ENCODE measurements at regions not wholly inside any gene's neighbourhood (a gene's known extent, or its start where the extent isn't known, plus 50 kb on each side); places are given as distances from the start of the nearest gene placed in this dataset.
"Not testable (repeated sequence)": the region's sequence is repeated elsewhere in the genome, so short reads cannot be mapped to it uniquely, and the experiment has no call there.

DNA sequence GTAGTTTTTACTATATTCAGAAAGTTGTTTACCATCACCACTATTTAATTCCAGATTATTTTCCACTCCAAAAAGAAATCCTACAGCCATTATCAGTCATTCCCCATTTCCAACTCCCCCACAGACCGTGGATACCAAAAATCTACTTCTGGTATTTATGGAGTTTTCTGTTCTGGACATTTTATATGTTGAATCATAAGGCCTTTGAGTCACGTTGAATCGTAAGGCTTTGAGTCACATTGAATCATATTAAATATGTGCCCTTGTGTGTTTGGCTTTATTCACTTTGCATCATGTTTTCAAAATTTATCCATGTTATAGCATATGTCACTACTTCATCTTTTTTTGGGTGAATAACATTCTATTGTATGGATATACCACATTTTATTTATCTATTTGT, 454.1 kb upstream of the NUDT12 start:
- Mint-ChIP-seq H3K4me3 (no peak overlapping the region), H3K4me1 (no peaks in the 10 kb centered on the region), H3K27me3 (ENCODE audit: low read depth in 2 of 2) (no peaks in the 10 kb centered on the region), H3K27ac (no peak overlapping the region), H3K36me3 (no peaks in the 10 kb centered on the region), H3K9me3 (peaks cover 6 to 12% of the 10 kb centered on the region in 2 donors)
- Histone ChIP-seq H3K27me3 (ENCODE audit: control insufficient read depth, insufficient read depth, low read length) (no peaks in the 10 kb centered on the region), H3K4me1 (ENCODE audit: control insufficient read depth, insufficient read depth, low read length) (no peaks in the 10 kb centered on the region), H3K36me3 (ENCODE audit: control insufficient read depth, insufficient read depth, low read length) (no peaks in the 10 kb centered on the region), H3K4me3 (ENCODE audit: low read length) (no peak overlapping the region), H3K27ac (ENCODE audit: low read length) (no peak overlapping the region), H3K9me3 (ENCODE audit: control insufficient read depth, insufficient read depth, low read length) (peaks cover 2% of the 10 kb centered on the region)
- DNase-seq (no peak), ATAC-seq (no peak)
- intact Hi-C loops (cut with micrococcal nuclease) = no loop called here
- TF ChIP-seq CTCF (IDR thresholded peaks at IDR 0.05) = no peak
- 93% methylated on average over 2 of the region's 3 CpGs for WGBS (ENCODE audit: insufficient coverage)

DNA sequence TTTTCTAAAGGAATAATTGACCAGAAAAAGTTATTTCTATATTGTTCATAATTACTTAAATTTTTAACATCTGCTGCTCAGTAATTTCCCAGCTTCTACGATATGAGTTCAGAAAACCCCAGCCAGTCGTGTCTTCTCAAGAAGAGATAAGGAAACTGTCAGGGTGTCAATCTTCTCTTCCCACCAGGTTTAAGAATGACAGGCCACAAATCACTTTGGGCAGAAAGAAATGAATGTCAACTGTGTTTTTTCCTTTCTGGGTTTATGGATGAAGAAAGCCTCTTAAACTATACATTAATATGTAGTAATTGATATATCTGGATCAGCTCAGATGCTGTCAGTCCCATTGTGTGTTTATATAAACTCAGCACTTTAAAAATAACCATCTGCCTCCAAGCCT, 453.2 kb upstream of the NUDT12 start:
- intact Hi-C loops (cut with micrococcal nuclease) = no loop called here
- H3K36me3 Mint-ChIP-seq = no peaks in the 10 kb centered on the region
- no peak overlapping the region for H3K27ac ChIP-seq (ENCODE audit: low read length)
- DNase-seq (no peak), ATAC-seq (no peak)
- WGBS (ENCODE audit: insufficient coverage) = 88% methylated on average over 2 of the region's 2 CpGs
- no peak overlapping the region for H3K27ac Mint-ChIP-seq
- H3K4me1 ChIP-seq (ENCODE audit: control insufficient read depth, insufficient read depth, low read length) = no peaks in the 10 kb centered on the region
- H3K4me1 Mint-ChIP-seq = no peaks in the 10 kb centered on the region
- no peaks in the 10 kb centered on the region for H3K27me3 ChIP-seq (ENCODE audit: control insufficient read depth, insufficient read depth, low read length)
- no peaks in the 10 kb centered on the region for H3K27me3 Mint-ChIP-seq (ENCODE audit: low read depth in 2 of 2)
- H3K4me3 ChIP-seq (ENCODE audit: low read length) = no peak overlapping the region
- peaks cover 7 to 15% of the 10 kb centered on the region in 2 donors for H3K9me3 Mint-ChIP-seq
- no peak for TF ChIP-seq CTCF (IDR thresholded peaks at IDR 0.05)
- no peak overlapping the region for H3K4me3 Mint-ChIP-seq
- peaks cover 2% of the 10 kb centered on the region for H3K9me3 ChIP-seq (ENCODE audit: control insufficient read depth, insufficient read depth, low read length)
- no peaks in the 10 kb centered on the region for H3K36me3 ChIP-seq (ENCODE audit: control insufficient read depth, insufficient read depth, low read length)

- H3K4me1 Mint-ChIP-seq; H3K27me3 ChIP-seq (ENCODE audit: control insufficient read depth, insufficient read depth, low read length); H3K4me3 Mint-ChIP-seq; intact Hi-C loops (cut with micrococcal nuclease); H3K4me1 ChIP-seq (ENCODE audit: control insufficient read depth, insufficient read depth, low read length); H3K36me3 ChIP-seq (ENCODE audit: control insufficient read depth, insufficient read depth, low read length); H3K36me3 Mint-ChIP-seq; H3K4me3 ChIP-seq (ENCODE audit: low read length); H3K27ac Mint-ChIP-seq; H3K27ac ChIP-seq (ENCODE audit: low read length); H3K27me3 Mint-ChIP-seq (ENCODE audit: low read depth in 2 of 2); H3K9me3 Mint-ChIP-seq; ATAC-seq; H3K9me3 ChIP-seq (ENCODE audit: control insufficient read depth, insufficient read depth, low read length); DNase-seq: not testable (repeated sequence)
- WGBS (ENCODE audit: insufficient coverage) = no CpG with 5 or more reads among the region's 4 CpGs
Observed at GRCh38 chr5:104002783-104003182, 440.2 kb upstream of the NUDT12 start.

DNA sequence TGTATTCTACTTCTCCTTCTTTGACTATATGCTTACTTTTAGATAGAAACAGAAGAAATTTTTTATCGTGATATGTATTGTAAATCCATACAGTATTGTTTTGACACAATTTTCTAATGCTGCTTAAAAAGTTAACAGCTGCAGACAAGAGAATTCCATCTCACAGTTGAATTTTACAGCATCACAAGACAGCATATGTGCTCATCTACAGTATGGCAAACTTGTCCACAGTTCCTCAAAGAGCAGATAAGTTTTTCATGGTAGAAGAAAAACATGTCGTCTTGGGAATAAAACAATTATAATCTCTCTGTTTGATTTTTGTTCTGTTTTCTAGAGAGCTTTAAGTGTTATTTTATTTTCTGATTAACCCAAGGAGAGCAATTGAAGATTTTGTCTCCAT, 438.5 kb upstream of the NUDT12 start:
- Mint-ChIP-seq H3K27me3 (ENCODE audit: low read depth in 2 of 2) (no peaks in the 10 kb centered on the region), H3K27ac (no peak overlapping the region), H3K9me3 (peaks cover 4% of the 10 kb centered on the region in 2 donors), H3K36me3 (no peaks in the 10 kb centered on the region), H3K4me3 (no peak overlapping the region), H3K4me1 (no peaks in the 10 kb centered on the region)
- no peaks in the 10 kb centered on the region for H3K36me3 ChIP-seq (ENCODE audit: control insufficient read depth, insufficient read depth, low read length)
- 88% methylated on average over 1 of the region's 2 CpGs for WGBS (ENCODE audit: insufficient coverage)
- intact Hi-C loops (cut with micrococcal nuclease) = no loop called here
- H3K27ac ChIP-seq (ENCODE audit: low read length) = no peak overlapping the region
- no peak overlapping the region for H3K4me3 ChIP-seq (ENCODE audit: low read length)
- DNase-seq = no peak
- no peaks in the 10 kb centered on the region for H3K27me3 ChIP-seq (ENCODE audit: control insufficient read depth, insufficient read depth, low read length)
- no peak for ATAC-seq
- H3K9me3 ChIP-seq (ENCODE audit: control insufficient read depth, insufficient read depth, low read length) = no peaks in the 10 kb centered on the region
- H3K4me1 ChIP-seq (ENCODE audit: control insufficient read depth, insufficient read depth, low read length) = no peaks in the 10 kb centered on the region
- TF ChIP-seq CTCF (IDR thresholded peaks at IDR 0.05) = no peak

All from natural killer cell (primary cell).